GM12891 (cell line): ENCODE measurements at regions not wholly inside any gene's neighbourhood (a gene's known extent, or its start where the extent isn't known, plus 50 kb on each side); places are given as distances from the start of the nearest gene placed in this dataset.

ENCODE experiments used
- PAX5 ChIP-seq: IDR thresholded peaks from 2 replicates; pipeline ENCODE4 v1.6.1; 2011; ENCODE audit warnings: low read length, moderate library complexity, mild to moderate bottlenecking; ENCODE audit not compliant: insufficient read depth, severe bottlenecking
- POLR2A ChIP-seq: IDR thresholded peaks from 2 replicates; pipeline ENCODE4 v1.6.1; 2011; ENCODE audit warnings: low read depth, low read length, control low read depth
- POLR2AphosphoS5 ChIP-seq: IDR thresholded peaks from 2 replicates; pipeline ENCODE4 v1.6.1; 2011; ENCODE audit warnings: low read depth, low read length, control low read depth
- SPI1 ChIP-seq: IDR thresholded peaks from 2 replicates; pipeline ENCODE4 v1.6.1; 2011; ENCODE audit warnings: low read depth, low read length, control low read depth
- TAF1 ChIP-seq: IDR thresholded peaks from 2 replicates; pipeline ENCODE4 v1.6.1; 2011; ENCODE audit warnings: low read depth, low read length, control low read depth

DNA sequence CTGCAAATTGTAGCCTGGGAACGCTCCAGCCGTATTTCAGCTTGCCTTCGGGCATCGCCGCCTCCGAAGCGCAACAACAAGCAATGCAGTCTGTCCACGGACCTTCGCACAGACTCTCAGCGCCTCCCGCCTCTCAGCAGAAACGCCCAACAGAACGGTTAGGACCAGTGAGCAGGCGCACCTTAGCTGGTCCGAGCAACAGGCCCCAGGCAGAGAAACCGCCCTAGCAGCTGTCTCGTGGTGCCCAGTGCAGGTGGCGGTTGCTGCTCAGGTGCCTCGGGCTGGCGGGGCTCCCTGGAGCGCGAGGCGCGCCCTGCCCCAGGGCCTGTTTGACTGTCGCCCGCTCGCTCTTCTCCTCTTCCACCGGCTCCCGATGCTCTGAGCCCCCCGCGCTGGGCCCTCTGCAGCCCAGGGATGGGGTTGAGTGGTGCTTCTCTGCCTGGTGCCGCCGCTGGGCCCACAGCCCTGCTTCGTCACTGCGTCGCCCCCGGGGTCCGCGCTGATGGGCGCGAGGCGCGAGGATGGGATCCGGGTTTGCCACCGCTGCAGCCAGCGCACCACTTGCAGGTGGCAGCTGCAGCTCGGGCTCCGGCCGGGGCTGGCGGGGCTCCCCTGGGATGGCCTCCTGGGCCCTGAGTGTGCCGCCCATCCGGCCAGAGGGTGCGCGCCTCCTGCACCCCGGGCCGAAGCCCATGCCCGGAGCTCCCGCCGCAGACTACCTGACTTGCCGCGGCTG, 268.4 kb upstream of the FRG2C start:
- TF ChIP-seq POLR2A (no peak), POLR2AphosphoS5 (no peak), TAF1 (no peak), SPI1 (no peak), PAX5 (no peak)
